SK-N-MC (cell line): ENCODE measurements at regions not wholly inside any gene's neighbourhood (a gene's known extent, or its start where the extent isn't known, plus 50 kb on each side); places are given as distances from the start of the nearest gene placed in this dataset.

Source experiments
- DNase-seq: peaks from one replicate; pipeline ENCODE4 v3.0.0-alpha.2; 2011; ENCODE audit warnings: low read depth, low spot score
- H3K27ac ChIP-seq: fragments of 200-600 bp; sonication (generic); 2 replicates; pipeline ENCODE4 v1.5.1; 2016; ENCODE audit warnings: mixed run types
- H3K36me3 ChIP-seq: fragments of 200-600 bp; sonication (generic); 2 replicates; pipeline ENCODE4 v1.6.1; 2017; ENCODE audit warnings: antibody characterized with exemption, low read length, mixed read lengths; ENCODE audit not compliant: insufficient read depth
- H3K4me3 ChIP-seq: fragments of 200-600 bp; sonication (generic); 2 replicates; pipeline ENCODE4 v1.5.1; 2016
- H3K9ac ChIP-seq: fragments of 200-600 bp; sonication (generic); 2 replicates; pipeline ENCODE4 v1.8.0; 2017; ENCODE audit warnings: mixed run types, mixed read lengths; ENCODE audit not compliant: insufficient read length
- H3K9me3 ChIP-seq: fragments of 200-600 bp; sonication (generic); 2 replicates; pipeline ENCODE4 v1.6.1; 2017; ENCODE audit warnings: low read depth, mild to moderate bottlenecking, antibody characterized with exemption, low read length, moderate library complexity, mixed read lengths
- EZH2 ChIP-seq: fragments of 200-600 bp; sonication (generic); IDR thresholded peaks from one replicate; pipeline ENCODE4 v1.6.1; 2017; ENCODE audit warnings: antibody characterized with exemption
- FOXP2 ChIP-seq: optimal IDR thresholded peaks from 2 replicates; pipeline ENCODE3; 2011; ENCODE audit warnings: mild to moderate bottlenecking, moderate library complexity; ENCODE audit not compliant: insufficient read depth; ENCODE audit errors: extremely low read length, control extremely low read depth
- POLR2AphosphoS5 ChIP-seq: IDR thresholded peaks from 2 replicates; pipeline ENCODE4 v1.6.1; 2012; ENCODE audit warnings: mild to moderate bottlenecking, low read depth, low read length, borderline replicate concordance

- H3K27ac ChIP-seq: no peak overlapping the region
- DNase-seq: no peak
- no peaks in the 10 kb centered on the region for H3K36me3 ChIP-seq
- TF ChIP-seq EZH2: no peak
- no peak for TF ChIP-seq FOXP2
- no peak for TF ChIP-seq POLR2AphosphoS5
- H3K9ac ChIP-seq: no peak overlapping the region
- no peaks in the 10 kb centered on the region for H3K9me3 ChIP-seq
- no peak overlapping the region for H3K4me3 ChIP-seq
Measured at GRCh38 chr12:102781117-102781516, 135.9 kb downstream of the PAH start.

DNA sequence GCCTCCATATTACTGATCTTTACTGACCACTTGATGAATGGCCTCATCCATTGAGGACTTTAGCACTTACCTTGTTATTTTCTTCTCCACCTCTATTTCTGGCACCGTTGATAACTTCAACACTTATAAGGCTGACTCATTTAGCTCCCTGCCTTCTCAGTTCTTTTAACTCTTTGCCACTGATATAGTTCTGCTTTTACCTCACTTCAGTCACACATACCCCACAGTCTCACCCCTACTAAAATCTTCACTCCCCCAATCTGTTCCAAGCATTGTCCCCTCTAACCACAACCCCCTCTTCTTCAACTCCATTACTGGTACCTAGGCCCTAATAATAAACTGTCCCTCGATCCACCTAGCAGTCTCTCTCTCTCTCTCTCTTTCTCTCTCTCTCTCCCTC lies 141.0 kb downstream of the PAH start:
- TF ChIP-seq EZH2: no peak
- Histone ChIP-seq H3K4me3 (no peak overlapping the region), H3K9me3 (no peaks in the 10 kb centered on the region), H3K27ac (no peak overlapping the region), H3K36me3 (no peaks in the 10 kb centered on the region), H3K9ac (no peak overlapping the region)
- no peak for DNase-seq

DNA sequence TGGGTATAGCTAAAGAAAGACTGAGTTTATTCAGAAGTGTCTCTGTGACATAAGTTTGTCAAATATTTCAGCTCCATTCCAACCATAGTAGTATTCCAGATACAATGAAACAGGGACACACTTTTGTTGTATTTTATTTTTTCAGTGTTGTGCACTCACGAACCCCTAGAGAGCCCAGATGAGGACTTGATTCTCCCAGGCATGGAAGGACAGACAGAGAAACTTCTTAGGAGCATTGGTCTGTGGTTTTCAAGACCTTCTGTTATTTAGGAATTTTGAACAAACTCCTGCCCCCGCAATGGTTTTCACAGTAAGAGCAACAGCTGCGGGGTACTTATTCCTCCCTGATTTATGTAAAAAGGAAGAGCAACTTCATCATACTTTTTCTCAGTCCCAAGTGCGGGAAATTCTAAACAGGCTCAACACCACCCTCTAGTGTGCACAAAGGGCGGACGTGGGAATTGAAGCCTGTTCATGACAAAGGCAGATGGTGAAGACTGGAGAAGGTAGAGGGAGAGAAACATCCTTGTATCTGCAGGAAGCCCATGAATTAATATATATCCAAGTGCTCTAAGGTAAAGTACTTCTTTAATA lies 147.6 kb downstream of the PAH start:
- DNase-seq: peak; percentile 86
- H3K9ac ChIP-seq: no peak overlapping the region
- no peak overlapping the region for H3K27ac ChIP-seq
- H3K36me3 ChIP-seq: no peaks in the 10 kb centered on the region
- H3K9me3 ChIP-seq: no peaks in the 10 kb centered on the region
- TF ChIP-seq FOXP2 (no peak), EZH2 (no peak), POLR2AphosphoS5 (no peak; the same call in 1 of the 2 replicates)
- no peak overlapping the region for H3K4me3 ChIP-seq

- no peaks in the 10 kb centered on the region for H3K9me3 ChIP-seq
- H3K36me3 ChIP-seq: no peaks in the 10 kb centered on the region
- H3K9ac ChIP-seq: no peak overlapping the region
- no peak overlapping the region for H3K4me3 ChIP-seq
- DNase-seq: no peak
- no peak overlapping the region for H3K27ac ChIP-seq
- TF ChIP-seq POLR2AphosphoS5: no peak
- no peak for TF ChIP-seq FOXP2
- TF ChIP-seq EZH2: no peak
Measured at GRCh38 chr12:102766961-102767360, 150.1 kb downstream of the PAH start.

- Histone ChIP-seq H3K9ac (no peak overlapping the region), H3K27ac (peak overlapping the region; percentile 79)
Measured at GRCh38 chr12:102765736-102766135, 151.3 kb downstream of the PAH start.

DNA sequence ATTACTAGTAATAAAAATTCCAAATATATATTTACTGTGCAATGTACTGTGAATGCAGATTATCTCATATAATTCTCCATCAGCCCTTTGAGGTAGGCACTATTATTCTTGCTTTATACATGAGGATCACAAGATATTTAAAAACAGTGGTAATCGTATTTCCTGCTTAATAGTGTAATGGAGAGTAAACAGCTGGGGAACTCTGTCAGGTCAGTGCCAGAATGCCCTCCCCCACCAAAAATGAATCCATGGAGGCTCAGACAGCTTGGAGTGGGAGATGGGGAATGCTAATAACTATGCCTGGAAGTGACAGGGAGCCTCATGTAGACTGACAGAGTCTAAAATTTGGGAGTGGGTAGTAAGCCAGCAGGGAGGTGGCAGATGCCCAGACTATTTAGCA lies 153.6 kb downstream of the PAH start:
- Histone ChIP-seq H3K4me3 (no peak overlapping the region), H3K36me3 (no peaks in the 10 kb centered on the region), H3K27ac (no peak overlapping the region), H3K9ac (no peak overlapping the region), H3K9me3 (no peaks in the 10 kb centered on the region)
- no peak for TF ChIP-seq EZH2
- TF ChIP-seq FOXP2: no peak
- DNase-seq: no peak

More at GRCh38 chr12:102765736-102766135, 151.3 kb downstream of the PAH start:
- no peaks in the 10 kb centered on the region for H3K36me3 ChIP-seq
- peak overlapping the region; percentile 8 for H3K4me3 ChIP-seq
- peak; percentile 84 for DNase-seq
- H3K9me3 ChIP-seq: no peaks in the 10 kb centered on the region
- no peak for TF ChIP-seq EZH2
- TF ChIP-seq POLR2AphosphoS5: peak; percentile 28; the same call in 1 of the 2 replicates

DNA sequence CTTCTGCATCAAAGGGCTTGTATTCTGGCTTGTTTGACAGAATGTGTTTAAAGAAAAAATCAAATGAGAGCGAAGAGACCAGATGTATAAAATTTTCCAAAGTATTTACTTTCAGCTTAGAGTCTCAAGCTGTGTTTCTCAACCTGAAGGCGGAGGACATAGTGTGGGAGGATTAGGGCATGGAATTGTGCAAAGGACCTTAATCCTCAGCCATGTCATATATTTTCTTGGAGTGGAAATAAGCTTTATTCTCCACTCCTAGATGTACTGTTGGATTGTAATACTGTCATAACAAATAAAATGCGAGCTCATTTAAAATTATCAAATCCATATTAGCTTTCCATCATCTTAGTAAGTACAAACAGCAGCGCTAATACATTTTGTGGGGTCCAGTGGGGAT lies 154.0 kb downstream of the PAH start:
- DNase-seq: no peak
- no peaks in the 10 kb centered on the region for H3K9me3 ChIP-seq
- no peak overlapping the region for H3K27ac ChIP-seq
- no peaks in the 10 kb centered on the region for H3K36me3 ChIP-seq
- H3K9ac ChIP-seq: no peak overlapping the region
- TF ChIP-seq FOXP2 (no peak), EZH2 (no peak), POLR2AphosphoS5 (no peak)
- H3K4me3 ChIP-seq: no peak overlapping the region

- H3K9ac ChIP-seq: no peak overlapping the region
- no peaks in the 10 kb centered on the region for H3K9me3 ChIP-seq
- no peak overlapping the region for H3K27ac ChIP-seq
- TF ChIP-seq POLR2AphosphoS5: no peak
- TF ChIP-seq FOXP2: no peak
- TF ChIP-seq EZH2: no peak
- H3K36me3 ChIP-seq: no peaks in the 10 kb centered on the region
- DNase-seq: no peak
- no peak overlapping the region for H3K4me3 ChIP-seq
Measured at GRCh38 chr12:102760322-102760721, 156.7 kb downstream of the PAH start.

DNA sequence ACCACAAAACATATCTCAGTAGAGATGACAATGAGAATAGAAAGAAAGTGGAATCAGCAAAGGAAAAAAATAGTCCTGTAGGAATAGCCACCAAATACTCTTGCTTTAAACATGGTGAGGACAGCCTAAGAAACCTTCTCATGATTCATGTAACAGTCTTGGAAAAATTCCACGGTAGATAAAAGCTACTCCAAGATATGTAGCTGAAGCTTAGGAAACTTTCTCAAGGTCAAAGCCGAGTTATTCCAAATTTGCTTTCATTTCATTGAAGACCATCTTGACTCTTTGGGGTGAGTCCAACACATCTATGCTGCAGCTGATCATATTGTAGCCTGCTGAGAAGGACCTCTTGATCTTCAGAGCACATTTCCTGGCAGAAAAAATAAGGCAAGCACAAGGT lies 157.6 kb downstream of the PAH start:
- H3K4me3 ChIP-seq: no peak overlapping the region
- H3K9ac ChIP-seq: no peak overlapping the region
- DNase-seq: no peak
- H3K27ac ChIP-seq: no peak overlapping the region
- no peaks in the 10 kb centered on the region for H3K9me3 ChIP-seq
- TF ChIP-seq POLR2AphosphoS5: no peak
- TF ChIP-seq FOXP2: no peak
- TF ChIP-seq EZH2: no peak
- no peaks in the 10 kb centered on the region for H3K36me3 ChIP-seq
